PC-9 (cell line): ENCODE measurements at regions not wholly inside any gene's neighbourhood (a gene's known extent, or its start where the extent isn't known, plus 50 kb on each side); places are given as distances from the start of the nearest gene placed in this dataset.

Experiments
- CTCF ChIP-seq: fragments of 200-600 bp; sonication (generic); conservative IDR thresholded peaks from 2 replicates; pipeline ENCODE4 v1.6.1; 2017; ENCODE audit warnings: mixed run types, antibody characterized with exemption, mild to moderate bottlenecking, moderate library complexity
- EZH2 ChIP-seq: fragments of 200-600 bp; sonication (generic); IDR thresholded peaks from 2 replicates; pipeline ENCODE4 v1.8.0; 2017; ENCODE audit warnings: antibody characterized with exemption, low read depth

DNA sequence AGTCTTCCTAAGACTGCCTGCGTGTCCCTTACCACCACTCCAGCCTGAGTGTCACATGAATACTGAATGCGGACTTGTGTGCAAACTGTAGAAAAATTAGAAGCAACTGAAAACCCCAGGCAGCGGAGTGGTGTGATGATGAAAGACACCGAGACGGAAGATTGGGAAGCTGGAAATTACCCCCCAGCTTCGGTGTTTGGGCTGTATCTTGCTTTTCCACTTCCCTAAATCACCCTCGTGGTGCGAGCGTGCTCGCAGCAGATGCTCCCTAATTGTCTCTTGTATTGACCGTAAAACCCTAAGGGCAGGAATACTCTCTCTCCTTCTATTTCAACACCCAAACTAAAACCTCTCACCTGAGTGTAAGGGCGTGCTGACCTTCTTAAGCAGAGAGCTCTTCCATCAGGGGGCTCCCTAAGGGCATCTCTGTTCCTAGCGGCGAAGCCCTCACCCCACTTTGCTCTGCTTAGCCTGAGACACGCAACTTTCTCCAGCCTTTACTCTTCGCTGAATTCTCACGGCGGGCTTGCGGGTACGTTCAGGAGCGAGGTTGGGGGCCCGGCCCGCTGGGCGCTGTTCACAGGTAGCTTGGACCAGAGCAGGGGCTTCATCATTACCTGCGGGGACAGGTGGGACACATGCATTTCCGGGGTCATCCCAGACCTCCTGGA, 62.4 kb downstream of the CRYBB2 start:
- TF ChIP-seq CTCF (no peak), EZH2 (no peak)
